Peyer's patch (tissue), 4 donors: ENCODE measurements at regions not wholly inside any gene's neighbourhood (a gene's known extent, or its start where the extent isn't known, plus 50 kb on each side); places are given as distances from the start of the nearest gene placed in this dataset.

Experiments used
- DNase-seq, 3 donors: peaks; one replicate each; pipeline ENCODE4 v3.0.0-alpha.2; 2017 to 2019
- H3K27ac ChIP-seq, 4 donors: fragments of 200-600 bp; sonication (generic); one replicate each; pipeline ENCODE4 v1.5.1; 2016 to 2019
- H3K27me3 ChIP-seq, 2 donors: fragments of 200-600 bp; sonication (generic); one replicate each; pipeline ENCODE4 v1.5.1; 2019
- H3K36me3 ChIP-seq, 3 donors: fragments of 200-600 bp; sonication (generic); one replicate each; pipeline ENCODE4 v1.5.1; 2016 to 2019
- H3K4me1 ChIP-seq, 4 donors: fragments of 200-600 bp; sonication (generic); one replicate each; pipeline ENCODE4 v1.5.1; 2016 to 2019
- H3K4me3 ChIP-seq, 4 donors: fragments of 200-600 bp; sonication (generic); 1 replicate in 3 of 4; 2 replicates in 1 of 4; pipeline ENCODE4 v1.5.1; 2016 to 2019; ENCODE audit warnings: mild to moderate bottlenecking in 1 of 4
- H3K9me3 ChIP-seq, 4 donors: fragments of 200-600 bp; sonication (generic); one replicate each; pipeline ENCODE4 v1.5.1; 2016 to 2019; ENCODE audit warnings: mild to moderate bottlenecking in 1 of 4
- CTCF ChIP-seq, 6 experiments: fragments of 450-650 bp in 4 of 6; fragments of 200-600 bp in 2 of 6; sonication (generic) in 1 of 6; IDR thresholded peaks; one replicate each; pipeline ENCODE4 v1.5.1; 2017 to 2019; ENCODE audit warnings: antibody characterized with exemption in 6 of 6, mild to moderate bottlenecking in 3 of 6, moderate library complexity in 1 of 6
- POLR2A ChIP-seq, 2 donors: fragments of 450-650 bp; IDR thresholded peaks; one replicate each; pipeline ENCODE4 v1.5.1; 2017; ENCODE audit warnings: antibody characterized with exemption in 2 of 2, mild to moderate bottlenecking in 2 of 2, moderate library complexity in 2 of 2

GRCh38 chr1:87572891-87573290 lies 244.2 kb downstream of the LMO4 start:
- Histone ChIP-seq H3K27ac (no peak overlapping the region), H3K4me1 (no peaks in the 10 kb centered on the region), H3K4me3 (no peak overlapping the region), H3K36me3 (no peaks in the 10 kb centered on the region), H3K9me3 (no peaks in the 10 kb centered on the region), H3K27me3 (no peaks in the 10 kb centered on the region)
- no peak for DNase-seq
- TF ChIP-seq POLR2A (IDR thresholded peaks at IDR 0.05): no peak
- TF ChIP-seq CTCF (IDR thresholded peaks at IDR 0.05): no peak

- H3K4me3 ChIP-seq: no peak overlapping the region
- H3K36me3 ChIP-seq: no peaks in the 10 kb centered on the region
- TF ChIP-seq CTCF (IDR thresholded peaks at IDR 0.05): no peak
- no peak for TF ChIP-seq POLR2A (IDR thresholded peaks at IDR 0.05)
- H3K27me3 ChIP-seq: no peaks in the 10 kb centered on the region
- no peaks in the 10 kb centered on the region for H3K9me3 ChIP-seq
- no peaks in the 10 kb centered on the region for H3K4me1 ChIP-seq
- no peak for DNase-seq
- no peak overlapping the region for H3K27ac ChIP-seq
Measured at GRCh38 chr1:87575528-87575927, 246.8 kb downstream of the LMO4 start.

- Histone ChIP-seq H3K27me3 (no peaks in the 10 kb centered on the region), H3K4me3 (no peak overlapping the region), H3K4me1 (no peaks in the 10 kb centered on the region), H3K36me3 (no peaks in the 10 kb centered on the region), H3K9me3 (no peaks in the 10 kb centered on the region), H3K27ac (no peak overlapping the region)
- DNase-seq: no peak
- no peak for TF ChIP-seq CTCF (IDR thresholded peaks at IDR 0.05)
- no peak for TF ChIP-seq POLR2A (IDR thresholded peaks at IDR 0.05)
Measured at GRCh38 chr1:87578464-87578863, 249.8 kb downstream of the LMO4 start.

GRCh38 chr1:87583459-87583858 lies 254.8 kb downstream of the LMO4 start:
- Histone ChIP-seq H3K9me3 (no peaks in the 10 kb centered on the region), H3K27me3 (no peaks in the 10 kb centered on the region), H3K4me3 (no peak overlapping the region), H3K27ac (peak overlapping the region in 1 of 4 donors; percentile 15), H3K36me3 (no peaks in the 10 kb centered on the region), H3K4me1 (peaks cover 0 to 9% (median 0%) of the 10 kb centered on the region in 4 donors)
- no peak for DNase-seq
- no peak for TF ChIP-seq POLR2A (IDR thresholded peaks at IDR 0.05)
- no peak for TF ChIP-seq CTCF (IDR thresholded peaks at IDR 0.05)

- H3K4me3 ChIP-seq: no peak overlapping the region
- H3K27me3 ChIP-seq: no peaks in the 10 kb centered on the region
- peaks cover 0 to 9% (median 0%) of the 10 kb centered on the region in 4 donors for H3K4me1 ChIP-seq
- H3K9me3 ChIP-seq: no peaks in the 10 kb centered on the region
- no peak for DNase-seq
- peak overlapping the region in 1 of 4 donors; percentile 15 for H3K27ac ChIP-seq
- no peaks in the 10 kb centered on the region for H3K36me3 ChIP-seq
- TF ChIP-seq CTCF (IDR thresholded peaks at IDR 0.05): no peak
- no peak for TF ChIP-seq POLR2A (IDR thresholded peaks at IDR 0.05)
Measured at GRCh38 chr1:87584586-87584985, 255.9 kb downstream of the LMO4 start.

GRCh38 chr1:87586501-87586900 lies 257.8 kb downstream of the LMO4 start:
- Histone ChIP-seq H3K27me3 (no peaks in the 10 kb centered on the region), H3K36me3 (no peaks in the 10 kb centered on the region), H3K4me1 (peaks cover 0 to 9% (median 0%) of the 10 kb centered on the region in 4 donors), H3K27ac (no peak overlapping the region), H3K9me3 (no peaks in the 10 kb centered on the region), H3K4me3 (no peak overlapping the region)
- no peak for DNase-seq
- no peak for TF ChIP-seq POLR2A (IDR thresholded peaks at IDR 0.05)
- no peak for TF ChIP-seq CTCF (IDR thresholded peaks at IDR 0.05)
